ENCODE measurements at regions not wholly inside any gene's neighbourhood (a gene's known extent, or its start where the extent isn't known, plus 50 kb on each side); places are given as distances from the start of the nearest gene placed in this dataset.

DNA sequence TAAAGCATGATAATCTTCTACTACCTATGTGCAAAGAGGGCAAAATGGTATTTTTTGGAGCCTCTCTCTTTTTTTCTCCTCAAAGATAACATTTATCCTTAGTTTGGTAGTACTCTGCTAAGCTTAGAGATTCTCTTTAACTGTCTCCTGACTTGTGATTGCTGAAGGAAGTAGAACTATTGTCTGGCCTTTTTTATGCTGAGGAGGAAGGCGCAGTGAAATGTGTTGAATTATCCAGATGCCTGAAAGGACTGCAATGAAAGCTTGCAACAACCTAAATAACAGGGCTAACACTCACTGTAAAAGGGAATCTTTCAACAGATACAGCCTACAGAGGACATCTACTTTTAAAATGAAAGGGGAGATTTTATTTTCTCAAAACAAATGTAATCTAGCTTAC, 59.5 kb upstream of the CCDC160 start:
- Histone ChIP-seq H3K4me3 (ENCODE audit: low read length) (no peak overlapping the region), H3K27ac (ENCODE audit: low read depth, low read length) (no peak overlapping the region), H4K20me1 (ENCODE audit: control insufficient read depth, insufficient read depth, low read depth, low read length) (no peaks in the 10 kb centered on the region), H3K79me2 (ENCODE audit: control insufficient read depth, low read length) (no peaks in the 10 kb centered on the region), H3K9me3 (ENCODE audit: control insufficient read depth, insufficient read depth, low read length) (no peaks in the 10 kb centered on the region), H3F3A (ENCODE audit: control insufficient read depth, insufficient read depth) (no peaks in the 10 kb centered on the region), H3K27me3 (ENCODE audit: control insufficient read depth, low read length) (peaks cover 3% of the 10 kb centered on the region; the same call in 1 of the 2 replicates), H3K9me2 (replicated peaks; ENCODE audit: control insufficient read depth, low read length) (no peaks in the 10 kb centered on the region), H3K36me3 (ENCODE audit: control insufficient read depth, low read length) (no peaks in the 10 kb centered on the region), H3K4me2 (ENCODE audit: low read length) (no peak overlapping the region), H3K4me1 (ENCODE audit: control insufficient read depth, low read length) (no peaks in the 10 kb centered on the region)
- TF ChIP-seq, protein P1, sequence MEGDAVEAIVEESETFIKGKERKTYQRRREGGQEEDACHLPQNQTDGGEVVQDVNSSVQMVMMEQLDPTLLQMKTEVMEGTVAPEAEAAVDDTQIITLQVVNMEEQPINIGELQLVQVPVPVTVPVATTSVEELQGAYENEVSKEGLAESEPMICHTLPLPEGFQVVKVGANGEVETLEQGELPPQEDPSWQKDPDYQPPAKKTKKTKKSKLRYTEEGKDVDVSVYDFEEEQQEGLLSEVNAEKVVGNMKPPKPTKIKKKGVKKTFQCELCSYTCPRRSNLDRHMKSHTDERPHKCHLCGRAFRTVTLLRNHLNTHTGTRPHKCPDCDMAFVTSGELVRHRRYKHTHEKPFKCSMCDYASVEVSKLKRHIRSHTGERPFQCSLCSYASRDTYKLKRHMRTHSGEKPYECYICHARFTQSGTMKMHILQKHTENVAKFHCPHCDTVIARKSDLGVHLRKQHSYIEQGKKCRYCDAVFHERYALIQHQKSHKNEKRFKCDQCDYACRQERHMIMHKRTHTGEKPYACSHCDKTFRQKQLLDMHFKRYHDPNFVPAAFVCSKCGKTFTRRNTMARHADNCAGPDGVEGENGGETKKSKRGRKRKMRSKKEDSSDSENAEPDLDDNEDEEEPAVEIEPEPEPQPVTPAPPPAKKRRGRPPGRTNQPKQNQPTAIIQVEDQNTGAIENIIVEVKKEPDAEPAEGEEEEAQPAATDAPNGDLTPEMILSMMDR (IDR thresholded peaks at IDR 0.05; ENCODE audit: low read depth, low read length, poor library complexity, severe bottlenecking) = no peak
- no peak for TF ChIP-seq EZH2phosphoT487 (IDR thresholded peaks at IDR 0.05; ENCODE audit: borderline replicate concordance, low read length)

DNA sequence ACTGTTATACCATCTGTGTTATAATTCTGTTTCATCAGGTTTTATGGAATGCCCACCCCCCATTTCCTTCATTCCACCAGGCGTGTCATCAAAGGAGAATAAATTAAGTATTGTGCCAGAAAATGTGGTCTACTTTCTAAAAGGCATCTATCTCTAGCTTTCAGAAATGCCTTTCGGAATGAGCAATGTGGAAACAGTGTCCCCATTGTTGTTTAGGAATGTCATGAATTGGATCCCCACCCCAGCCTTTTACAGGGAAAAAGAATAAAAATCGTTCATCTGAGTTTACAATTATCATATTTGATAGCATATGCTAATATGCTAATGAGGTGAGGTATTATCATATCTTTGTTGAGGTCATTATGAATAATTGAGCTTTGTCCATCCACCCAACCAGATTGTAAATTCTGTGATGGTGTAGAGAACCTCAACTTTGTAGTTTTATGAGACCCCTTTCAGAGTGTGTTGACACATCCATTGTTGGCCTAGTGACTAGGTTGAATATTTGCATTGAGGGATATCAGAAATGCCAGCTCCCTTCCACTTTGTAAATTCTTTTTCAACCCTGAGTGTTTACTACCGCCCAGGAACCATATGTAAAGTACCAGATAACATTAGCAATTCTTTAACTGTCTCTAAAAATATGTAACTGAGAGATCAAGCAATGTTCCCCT, 56.2 kb upstream of the CCDC160 start:
- H4K20me1 ChIP-seq (ENCODE audit: control insufficient read depth, insufficient read depth, low read depth, low read length) = no peaks in the 10 kb centered on the region
- H3K9me3 ChIP-seq (ENCODE audit: control insufficient read depth, insufficient read depth, low read length) = no peaks in the 10 kb centered on the region
- H3K27ac ChIP-seq (ENCODE audit: low read depth, low read length) = no peak overlapping the region
- H3F3A ChIP-seq (ENCODE audit: control insufficient read depth, insufficient read depth) = no peaks in the 10 kb centered on the region
- no peak overlapping the region for H3K4me2 ChIP-seq (ENCODE audit: low read length)
- H3K4me1 ChIP-seq (ENCODE audit: control insufficient read depth, low read length) = no peaks in the 10 kb centered on the region
- peaks cover 3% of the 10 kb centered on the region; the same call in 1 of the 2 replicates for H3K27me3 ChIP-seq (ENCODE audit: control insufficient read depth, low read length)
- H3K36me3 ChIP-seq (ENCODE audit: control insufficient read depth, low read length) = no peaks in the 10 kb centered on the region
- H3K4me3 ChIP-seq (ENCODE audit: low read length) = no peak overlapping the region
- no peaks in the 10 kb centered on the region for H3K79me2 ChIP-seq (ENCODE audit: control insufficient read depth, low read length)
- no peaks in the 10 kb centered on the region for H3K9me2 ChIP-seq (replicated peaks; ENCODE audit: control insufficient read depth, low read length)
- TF ChIP-seq, protein P1 (IDR thresholded peaks at IDR 0.05; ENCODE audit: low read depth, low read length, poor library complexity, severe bottlenecking) = no peak
- TF ChIP-seq EZH2phosphoT487 (IDR thresholded peaks at IDR 0.05; ENCODE audit: borderline replicate concordance, low read length) = no peak

GRCh38 chrX:134181275-134181660, 55.7 kb upstream of the CCDC160 start:
- no peaks in the 10 kb centered on the region for H3K9me3 ChIP-seq (ENCODE audit: control insufficient read depth, insufficient read depth, low read length)
- H3K9me2 ChIP-seq (replicated peaks; ENCODE audit: control insufficient read depth, low read length) = no peaks in the 10 kb centered on the region
- TF ChIP-seq, protein P1 (IDR thresholded peaks at IDR 0.05; ENCODE audit: low read depth, low read length, poor library complexity, severe bottlenecking) = no peak
- no peak for TF ChIP-seq EZH2phosphoT487 (IDR thresholded peaks at IDR 0.05; ENCODE audit: borderline replicate concordance, low read length)
- no peaks in the 10 kb centered on the region for H3F3A ChIP-seq (ENCODE audit: control insufficient read depth, insufficient read depth)
- no peak overlapping the region for H3K4me3 ChIP-seq (ENCODE audit: low read length)
- no peaks in the 10 kb centered on the region for H3K36me3 ChIP-seq (ENCODE audit: control insufficient read depth, low read length)
- H4K20me1 ChIP-seq (ENCODE audit: control insufficient read depth, insufficient read depth, low read depth, low read length) = no peaks in the 10 kb centered on the region
- H3K4me2 ChIP-seq (ENCODE audit: low read length) = no peak overlapping the region
- no peaks in the 10 kb centered on the region for H3K4me1 ChIP-seq (ENCODE audit: control insufficient read depth, low read length)
- H3K27ac ChIP-seq (ENCODE audit: low read depth, low read length) = no peak overlapping the region
- H3K79me2 ChIP-seq (ENCODE audit: control insufficient read depth, low read length) = no peaks in the 10 kb centered on the region
- H3K27me3 ChIP-seq (ENCODE audit: control insufficient read depth, low read length) = peaks cover 3% of the 10 kb centered on the region; the same call in 1 of the 2 replicates

Data from DOHH2 (cell line).